HL-60/S4 treated with phorbol 12-myristate 13-acetate at 8.2 ng/mL for 4 days and 3 days (cell line): ENCODE measurements at regions not wholly inside any gene's neighbourhood (a gene's known extent, or its start where the extent isn't known, plus 50 kb on each side); places are given as distances from the start of the nearest gene placed in this dataset.
"Not testable (repeated sequence)": the region's sequence is repeated elsewhere in the genome, so short reads cannot be mapped to it uniquely, and the experiment has no call there.

Source experiments
- in situ Hi-C: fragments of 300-500 bp; cut with MboI; formaldehyde crosslinking; loops from 2 replicates; pipeline ENCODE4 v1.15.0; 2022; ENCODE audit warnings: low sequenced_read_pairs

GRCh38 chr6:169101981-169102380, 151.7 kb downstream of the THBS2 start:
- in situ Hi-C loops = no loop called here

DNA sequence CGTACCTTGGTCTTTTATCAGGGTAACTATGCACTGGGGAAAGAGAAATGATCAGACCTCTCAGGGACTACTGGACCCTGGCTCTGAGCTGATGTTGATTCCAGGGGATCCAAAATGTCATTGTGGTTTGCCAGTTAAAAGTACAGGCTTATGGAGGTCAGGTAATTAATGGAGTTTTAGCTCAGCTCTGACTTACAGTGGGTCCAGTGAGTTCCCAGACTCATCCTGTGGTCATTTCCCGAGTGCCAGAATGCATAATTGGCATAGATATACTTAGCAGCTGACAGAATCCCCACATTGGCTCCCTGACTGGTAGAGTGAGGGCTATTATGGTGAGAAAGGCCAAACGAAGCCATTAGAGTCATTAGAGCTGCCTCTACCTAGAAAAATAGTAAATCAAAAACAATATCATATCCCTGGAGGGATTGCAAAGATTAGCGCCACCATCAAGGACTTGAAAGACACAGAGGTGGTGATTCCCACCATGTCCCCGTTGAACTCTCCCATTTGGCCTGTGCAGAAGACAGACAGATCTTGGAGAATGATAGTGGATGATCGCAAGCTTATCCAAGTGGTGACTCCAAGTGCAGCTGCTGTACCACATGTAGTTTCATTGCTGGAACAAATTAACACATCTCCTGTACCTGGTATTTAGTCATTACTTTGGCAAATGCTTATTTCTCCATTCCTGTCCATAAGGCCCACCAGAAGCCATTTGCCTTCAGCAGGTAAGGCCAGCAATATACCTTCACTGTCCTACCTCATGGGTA, 152.4 kb downstream of the THBS2 start:
- in situ Hi-C loops = no loop called here

GRCh38 chr6:169099411-169100202, 154.0 kb downstream of the THBS2 start:
- in situ Hi-C loops = no loop called here

GRCh38 chr6:169098651-169099050, 155.0 kb downstream of the THBS2 start:
- in situ Hi-C loops = not testable (repeated sequence)

GRCh38 chr6:169098116-169098515, 155.5 kb downstream of the THBS2 start:
- in situ Hi-C loops = no loop called here

GRCh38 chr6:169097381-169097959, 156.2 kb downstream of the THBS2 start:
- in situ Hi-C loops = no loop called here

- in situ Hi-C loops = no loop called here
These were observed 157.3 kb downstream of the THBS2 start for GRCh38 chr6:169096388-169096787.

DNA sequence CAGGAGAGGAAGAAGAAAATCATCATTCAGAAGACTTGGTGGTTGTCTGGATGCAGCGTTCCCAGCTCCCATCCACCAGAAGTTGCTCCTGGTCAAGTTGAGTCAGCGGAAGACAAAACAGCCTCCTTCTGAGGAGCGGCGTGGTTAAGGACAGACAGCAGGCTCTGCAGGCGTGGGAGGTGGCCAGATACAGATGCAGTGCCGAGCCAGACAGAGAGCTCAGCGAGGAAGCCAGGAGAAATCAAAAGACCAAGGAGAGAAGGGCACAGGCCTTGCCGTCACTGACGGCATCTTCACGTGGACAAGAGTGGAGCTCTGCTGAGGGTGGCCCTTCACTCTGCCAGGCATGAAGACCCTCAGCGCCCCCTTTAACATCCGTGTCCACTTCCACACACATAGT, 158.5 kb downstream of the THBS2 start:
- in situ Hi-C loops = no loop called here

DNA sequence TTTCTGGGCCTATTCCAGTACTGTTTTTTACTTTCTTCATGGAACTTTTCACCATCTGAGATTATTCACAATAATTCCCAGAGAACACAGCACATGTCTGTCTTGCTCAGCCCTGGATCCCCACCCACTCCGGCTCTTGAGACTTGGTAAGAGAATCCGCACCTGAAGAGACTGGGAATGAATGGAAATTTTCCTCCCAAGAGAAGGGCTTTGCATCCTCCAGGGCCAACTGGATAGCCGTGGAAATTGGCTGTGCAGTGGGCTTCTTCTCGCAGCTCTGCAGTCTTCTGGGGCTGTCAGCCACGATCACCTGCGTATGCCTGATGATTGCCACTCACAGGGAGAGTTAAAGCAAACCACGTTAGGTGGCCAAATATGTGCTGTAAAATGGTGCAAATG, 159.1 kb downstream of the THBS2 start:
- in situ Hi-C loops = no loop called here

DNA sequence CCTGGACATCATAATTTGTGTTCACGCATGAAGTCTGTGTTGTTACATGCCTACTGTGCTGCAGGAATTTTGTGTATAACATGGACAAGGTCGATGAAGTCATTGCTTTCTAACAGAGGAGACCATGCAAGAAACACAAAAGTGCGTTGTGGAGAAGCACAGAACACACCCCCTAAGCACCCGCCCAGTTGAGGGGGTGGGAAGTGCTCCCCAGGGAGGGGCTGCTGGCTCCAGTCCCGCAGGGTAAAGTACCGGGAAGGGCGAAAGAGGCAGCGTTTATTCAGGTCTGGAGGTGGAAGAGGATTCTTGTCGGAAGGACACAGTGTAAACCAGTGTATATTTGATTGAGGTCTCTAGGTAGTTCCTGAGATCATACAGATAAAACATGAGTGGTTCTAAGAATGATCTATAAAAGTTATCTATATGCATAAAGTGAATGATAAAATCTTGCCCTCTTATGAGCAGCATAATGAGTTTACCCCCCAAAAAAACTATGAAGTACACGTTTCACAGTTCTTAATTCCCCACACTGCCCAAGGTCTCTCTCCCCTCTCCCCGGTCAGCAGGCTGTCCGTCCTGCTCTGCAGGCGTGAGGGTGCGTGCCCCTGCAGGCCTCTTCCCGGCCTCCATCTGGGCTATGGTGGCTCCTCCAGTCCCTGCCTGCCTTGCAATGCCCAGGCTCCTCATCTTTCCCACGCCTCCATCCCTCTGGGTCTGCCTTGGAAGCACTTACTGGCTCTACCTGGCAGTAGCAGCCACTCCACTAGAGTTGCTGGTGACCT, 159.7 kb downstream of the THBS2 start:
- in situ Hi-C loops = no loop called here

- in situ Hi-C loops = no loop called here
These were observed 160.5 kb downstream of the THBS2 start for GRCh38 chr6:169093066-169093723.

DNA sequence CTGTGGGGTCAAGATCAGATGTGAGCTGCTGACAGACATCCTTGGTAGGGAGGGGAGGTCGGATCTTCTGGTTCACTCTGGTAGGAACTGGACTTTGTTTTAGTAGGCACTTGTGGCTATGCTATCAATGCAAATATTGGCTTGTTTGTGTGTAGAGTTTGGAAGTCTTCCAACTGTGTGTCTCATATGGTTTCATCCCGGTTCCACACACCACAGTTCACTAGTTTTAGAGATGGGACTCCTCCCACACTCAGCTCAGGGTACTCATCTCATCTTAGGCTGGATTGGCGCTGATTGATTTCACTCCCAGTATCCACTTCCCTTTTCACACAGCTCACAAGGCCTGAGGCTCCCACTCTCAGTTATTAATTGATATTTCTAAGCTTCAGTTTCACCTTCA, 161.3 kb downstream of the THBS2 start:
- in situ Hi-C loops = no loop called here

DNA sequence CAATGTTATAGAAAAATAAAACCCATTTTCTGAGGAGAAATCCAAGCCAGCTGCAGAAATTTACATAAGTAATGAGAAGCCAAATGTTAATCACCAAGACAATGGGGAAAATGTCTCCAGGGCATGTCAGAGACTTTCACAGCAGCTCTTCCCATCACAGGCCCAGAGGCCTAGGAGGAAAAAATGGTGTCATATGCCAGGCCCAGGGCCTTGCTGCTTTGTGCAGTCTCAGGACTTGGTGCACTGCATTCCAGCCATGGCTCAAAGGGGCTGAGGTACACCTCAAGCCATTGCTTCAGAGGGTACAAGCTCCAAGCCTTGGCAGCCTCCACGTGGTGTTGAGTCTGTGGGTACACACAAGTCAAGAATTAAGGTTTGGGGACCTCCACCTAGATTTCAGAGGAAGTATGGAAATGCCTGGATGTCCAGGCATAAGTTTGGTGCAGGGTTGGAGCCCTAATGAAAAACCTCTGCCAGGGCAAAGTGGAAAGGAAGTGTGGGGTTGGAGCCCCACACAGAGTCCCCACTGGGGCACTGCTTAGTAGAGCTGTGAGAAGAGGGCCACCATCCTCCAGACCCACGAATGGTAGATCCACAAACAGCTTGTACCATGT, 163.0 kb downstream of the THBS2 start:
- in situ Hi-C loops = not testable (repeated sequence)

DNA sequence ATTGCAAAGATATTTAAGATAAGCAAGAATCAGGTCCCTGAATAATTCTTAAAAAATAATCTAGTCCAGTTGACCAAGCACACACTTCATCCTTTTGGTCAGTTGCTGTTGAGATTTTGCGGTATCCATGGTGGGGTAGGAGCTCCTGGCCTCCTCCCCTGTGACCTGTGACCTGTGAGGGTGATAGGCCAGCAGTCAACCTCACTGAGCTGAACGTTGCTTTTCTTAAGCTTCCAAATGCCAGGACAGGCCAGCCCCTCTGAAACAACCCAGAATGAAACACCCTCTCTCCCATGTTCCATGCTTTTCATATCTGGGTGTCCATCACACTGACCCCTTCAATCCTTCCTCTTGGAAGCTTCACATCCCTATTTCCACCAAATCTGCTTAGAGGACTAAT, 164.9 kb downstream of the THBS2 start:
- in situ Hi-C loops = no loop called here

DNA sequence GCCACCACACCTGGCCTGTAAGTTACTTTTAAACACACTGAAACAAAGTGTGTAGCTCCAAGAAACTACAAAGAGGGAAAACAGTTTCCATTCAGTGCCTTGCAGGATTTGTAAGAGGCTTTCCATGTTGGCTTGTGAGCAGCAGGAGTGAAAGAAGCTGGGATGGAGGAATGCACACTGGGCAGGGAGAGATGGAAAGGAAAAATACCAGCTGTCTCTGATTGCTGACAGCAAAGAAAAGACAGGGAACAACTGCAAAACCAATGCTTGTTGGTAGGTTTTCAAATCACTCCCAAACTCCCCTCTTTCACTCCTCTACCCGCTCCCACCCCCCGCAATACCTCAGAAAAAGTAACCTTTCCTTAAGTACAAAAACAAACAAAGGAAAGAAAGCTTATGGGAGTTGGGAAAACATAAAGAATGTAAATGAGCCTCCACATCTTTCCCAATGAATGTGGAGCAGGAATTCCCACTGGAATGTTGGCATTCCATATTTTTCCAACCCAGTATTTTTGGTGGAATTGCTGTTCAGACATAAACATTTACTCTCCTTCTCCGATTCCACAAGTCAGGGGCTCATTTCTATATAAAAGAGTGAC, 166.1 kb downstream of the THBS2 start:
- in situ Hi-C loops = no loop called here

- in situ Hi-C loops = not testable (repeated sequence)
These were observed 167.0 kb downstream of the THBS2 start for GRCh38 chr6:169086616-169087015.

DNA sequence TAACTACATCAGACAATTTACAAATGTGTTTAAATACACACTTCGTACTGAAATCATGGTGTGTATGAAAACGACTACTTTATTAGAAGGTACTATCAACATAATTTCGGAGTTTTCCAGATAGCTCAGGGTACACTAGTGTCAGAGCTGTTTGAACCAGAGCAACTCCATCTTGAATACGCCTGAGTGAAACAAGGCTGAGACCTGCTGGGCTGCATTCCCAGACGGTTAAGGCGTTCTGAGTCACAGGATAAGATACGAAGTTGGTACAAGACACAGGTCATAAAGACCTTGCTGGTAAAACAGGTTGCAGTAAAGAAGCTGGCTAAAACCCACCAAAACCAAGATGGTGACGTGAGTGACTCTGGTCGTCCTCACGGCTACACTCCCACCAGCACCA, 167.6 kb downstream of the THBS2 start:
- in situ Hi-C loops = no loop called here

- in situ Hi-C loops = no loop called here
These were observed 168.2 kb downstream of the THBS2 start for GRCh38 chr6:169085466-169085865.

GRCh38 chr6:169084557-169084956, 169.1 kb downstream of the THBS2 start:
- in situ Hi-C loops = not testable (repeated sequence)

DNA sequence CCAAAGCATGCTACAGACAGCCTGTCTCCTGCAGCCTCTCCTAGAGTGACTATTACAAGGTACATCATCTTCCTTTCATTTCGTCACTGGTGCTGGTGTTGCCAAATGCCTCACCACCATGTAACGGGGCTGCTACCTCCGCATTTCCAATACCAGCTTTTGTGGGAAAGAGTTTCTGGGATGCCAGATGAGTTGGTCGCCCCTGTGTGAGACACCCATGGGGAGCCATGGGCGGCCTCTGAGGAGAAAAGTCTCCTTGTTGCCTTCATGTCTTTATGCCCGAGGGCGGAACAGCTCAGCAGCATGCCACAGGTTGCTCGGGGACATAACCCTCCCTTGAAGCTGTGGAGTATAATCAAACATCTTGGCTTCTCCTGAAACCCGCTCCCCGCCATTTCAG, 169.6 kb downstream of the THBS2 start:
- in situ Hi-C loops = no loop called here
